NT2/D1 (cell line): ENCODE measurements at regions not wholly inside any gene's neighbourhood (a gene's known extent, or its start where the extent isn't known, plus 50 kb on each side); places are given as distances from the start of the nearest gene placed in this dataset.

Experiments
- SUZ12 ChIP-seq: IDR thresholded peaks from 2 replicates; pipeline ENCODE4 v1.6.1; 2011; ENCODE audit not compliant: insufficient read length, insufficient read depth; ENCODE audit errors: extremely low read depth
- YY1 ChIP-seq: IDR thresholded peaks from 2 replicates; pipeline ENCODE4 v1.6.1; 2011; ENCODE audit not compliant: insufficient read length, insufficient read depth
- ZNF274 ChIP-seq: IDR thresholded peaks from 2 replicates; pipeline ENCODE4 v1.6.1; 2011; ENCODE audit warnings: mild to moderate bottlenecking, low read depth, low read length

GRCh38 chr22:22789922-22790845, 97.4 kb upstream of the IGLL5 start:
- TF ChIP-seq ZNF274 (no peak), YY1 (no peak), SUZ12 (no peak)
